GM21529 (cell line): ENCODE measurements at regions not wholly inside any gene's neighbourhood (a gene's known extent, or its start where the extent isn't known, plus 50 kb on each side); places are given as distances from the start of the nearest gene placed in this dataset.
"Not testable (repeated sequence)": the region's sequence is repeated elsewhere in the genome, so short reads cannot be mapped to it uniquely, and the experiment has no call there.

Experiments used
- ATAC-seq: cut with Tn5 transposase; IDR thresholded peaks from one replicate; pipeline ENCODE4 v1.9.1; 2021; ENCODE audit not compliant: unreplicated experiment

- no peak for ATAC-seq
Observed at GRCh38 chr4:45502471-45502870, 621.4 kb downstream of the GABRG1 start.

GRCh38 chr4:45484740-45485139 is 639.1 kb downstream of the GABRG1 start:
- no peak for ATAC-seq

DNA sequence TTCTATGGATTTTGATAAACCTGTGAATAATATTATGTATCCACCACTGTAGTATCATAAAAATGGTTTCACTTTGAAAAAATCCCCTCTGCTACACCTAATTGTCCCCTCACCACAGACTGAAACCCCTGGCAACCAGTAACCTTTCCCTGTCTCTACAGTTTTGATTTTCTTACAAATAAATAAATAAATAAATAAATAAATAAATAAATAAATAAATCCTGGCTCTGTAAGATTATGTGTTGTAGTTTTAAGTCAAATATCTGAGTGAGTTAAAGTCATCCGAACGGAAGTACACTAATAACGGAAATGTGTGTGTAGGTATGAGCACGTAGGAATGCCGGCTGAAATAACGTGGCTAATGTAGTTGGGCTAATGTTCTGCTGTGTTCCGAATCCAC is 641.5 kb downstream of the GABRG1 start:
- no peak for ATAC-seq

- ATAC-seq: no peak
Observed at GRCh38 chr4:45477311-45477733, 646.5 kb downstream of the GABRG1 start.

DNA sequence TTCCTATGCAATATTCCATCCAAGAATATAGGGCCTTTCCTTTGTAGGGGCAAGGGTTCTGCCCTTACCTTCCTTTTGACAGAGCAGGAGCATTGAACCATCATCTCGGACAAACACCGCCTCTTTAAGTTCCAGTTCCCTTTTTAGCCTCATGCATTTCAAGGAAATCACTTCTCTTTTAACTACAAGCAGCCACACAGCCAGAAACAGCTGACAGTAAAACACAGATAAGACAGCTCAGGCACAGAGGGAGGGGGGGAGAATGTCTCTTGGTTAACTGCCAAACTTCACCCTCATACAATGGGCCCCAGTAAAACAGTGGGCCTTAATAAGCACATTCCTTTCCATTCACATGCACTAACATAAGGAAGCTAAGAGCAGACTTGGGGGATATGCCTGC is 648.3 kb downstream of the GABRG1 start:
- no peak for ATAC-seq

DNA sequence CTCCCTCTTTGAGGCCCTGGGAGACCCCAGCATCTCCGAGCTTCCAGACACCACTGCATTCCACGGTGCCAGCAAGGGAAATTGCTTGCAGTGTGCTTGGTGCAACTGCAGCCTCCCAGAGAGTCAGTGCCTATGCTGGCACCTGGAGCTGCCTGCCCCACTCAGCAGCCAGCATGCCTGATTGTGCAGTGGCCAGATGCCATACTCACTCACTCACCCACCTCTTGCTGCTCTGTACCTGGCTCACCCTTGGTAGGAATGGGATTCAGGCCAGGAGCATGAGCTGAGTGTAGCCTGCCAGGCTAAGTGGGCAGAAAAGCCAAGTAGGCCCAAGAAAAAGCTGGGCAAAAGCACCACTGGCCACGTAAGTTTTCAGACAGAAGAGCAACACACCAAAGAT is 651.4 kb downstream of the GABRG1 start:
- no peak for ATAC-seq

DNA sequence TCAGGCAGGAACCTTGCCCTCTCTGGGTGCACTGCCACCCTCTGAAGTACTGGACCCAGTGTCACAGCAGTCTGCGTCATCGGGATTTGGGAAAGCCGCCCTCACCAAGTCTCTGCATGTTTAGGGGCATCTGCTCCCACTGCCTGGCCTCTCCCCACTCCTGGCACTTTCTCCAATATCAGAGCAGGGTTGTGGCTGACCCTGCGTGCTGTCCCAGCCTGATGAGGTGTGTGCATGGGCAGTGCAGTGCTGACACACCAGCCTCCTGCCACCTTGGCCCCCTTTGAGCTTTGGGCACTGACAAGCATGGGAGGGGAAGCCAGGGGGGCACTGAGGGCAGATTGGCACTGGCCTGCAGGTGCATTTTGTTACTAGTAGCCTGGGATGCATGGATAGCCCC is 652.5 kb downstream of the GABRG1 start:
- ATAC-seq: no peak

DNA sequence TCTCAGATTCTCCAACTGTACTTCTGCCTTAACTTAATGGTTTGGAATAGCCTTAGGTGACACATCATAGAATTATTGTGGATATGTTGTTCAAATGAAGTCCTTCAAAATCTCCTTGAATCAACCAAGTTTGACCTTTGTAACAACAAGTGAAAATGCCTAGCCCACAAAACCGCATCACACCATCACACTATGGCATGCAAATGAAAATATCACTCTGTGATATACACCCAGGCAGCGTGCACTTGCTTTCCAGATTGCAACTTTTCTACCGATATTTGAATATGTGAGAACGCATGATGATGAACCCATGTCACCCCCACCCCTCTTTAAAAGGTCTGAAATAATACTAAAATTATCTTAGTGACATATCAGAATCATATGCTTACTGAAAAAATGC is 656.7 kb downstream of the GABRG1 start:
- ATAC-seq: no peak

- ATAC-seq: not testable (repeated sequence)
Observed at GRCh38 chr4:45460157-45460556, 663.7 kb downstream of the GABRG1 start.

DNA sequence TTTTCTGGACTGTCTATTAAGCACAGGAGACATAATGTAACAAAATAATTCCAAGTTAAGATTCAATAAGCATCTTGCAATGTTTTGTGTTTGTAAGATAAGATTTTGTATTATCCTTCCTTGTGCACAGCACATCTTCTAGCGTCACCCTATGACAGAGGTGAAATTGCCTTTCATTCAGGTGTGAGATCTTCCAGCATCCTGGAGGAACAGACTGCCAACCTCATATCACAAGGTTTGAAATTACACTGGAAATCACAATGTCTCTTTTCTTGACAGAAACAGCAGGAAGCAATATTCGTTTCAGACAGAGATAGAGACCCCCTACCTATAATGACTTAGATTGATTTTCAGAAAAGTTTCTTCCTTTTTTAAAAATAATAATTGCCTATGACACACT is 668.6 kb downstream of the GABRG1 start:
- no peak for ATAC-seq

DNA sequence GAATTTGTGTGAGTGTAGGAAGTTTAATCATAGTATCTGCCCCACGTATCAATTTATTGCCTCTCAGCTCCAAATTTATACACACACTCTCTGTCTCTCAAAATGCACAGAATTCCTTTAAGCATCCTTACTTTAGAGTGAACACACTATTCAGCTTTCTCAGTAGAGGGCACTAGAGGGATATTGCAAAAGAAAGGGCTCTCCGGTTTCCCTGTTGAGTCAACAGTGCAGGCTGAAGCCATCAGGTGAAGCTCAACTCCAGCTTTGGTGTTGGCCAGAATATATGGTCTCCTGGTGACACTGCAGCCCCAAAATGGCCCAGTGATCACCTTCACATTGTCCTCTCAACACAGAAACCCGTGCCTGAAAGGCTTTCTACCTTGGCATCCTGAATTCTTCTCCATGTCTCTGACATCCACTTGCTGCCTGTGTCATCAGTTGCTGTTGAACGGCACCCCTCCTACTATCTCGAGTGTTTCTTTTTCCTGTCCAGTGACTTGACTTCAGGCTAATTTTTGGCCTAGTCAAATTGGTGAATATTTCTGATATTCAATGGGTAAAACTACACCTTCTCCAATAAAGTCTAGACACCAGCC is 670.5 kb downstream of the GABRG1 start:
- ATAC-seq: peak; percentile 53

DNA sequence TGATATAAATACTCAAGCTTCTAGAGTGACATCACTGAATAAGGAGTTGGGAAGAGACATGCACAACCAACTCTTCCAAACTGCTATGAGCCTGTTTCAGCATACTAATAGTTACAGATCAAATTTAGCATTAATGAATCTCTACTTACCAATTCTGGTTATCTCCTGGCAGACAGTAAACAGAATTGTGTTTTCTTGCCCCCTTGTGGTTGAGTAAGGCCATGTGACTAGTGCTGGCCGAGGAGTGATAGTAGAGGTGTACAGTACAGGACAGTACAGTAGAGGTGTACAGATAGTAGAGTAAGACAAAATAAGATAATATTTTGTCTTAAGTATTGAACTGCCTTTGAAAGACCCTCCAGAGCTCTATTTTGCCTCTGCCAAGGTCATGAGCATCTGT is 681.4 kb downstream of the GABRG1 start:
- ATAC-seq: no peak

- ATAC-seq: no peak
Observed at GRCh38 chr4:45438047-45438446, 685.8 kb downstream of the GABRG1 start.

DNA sequence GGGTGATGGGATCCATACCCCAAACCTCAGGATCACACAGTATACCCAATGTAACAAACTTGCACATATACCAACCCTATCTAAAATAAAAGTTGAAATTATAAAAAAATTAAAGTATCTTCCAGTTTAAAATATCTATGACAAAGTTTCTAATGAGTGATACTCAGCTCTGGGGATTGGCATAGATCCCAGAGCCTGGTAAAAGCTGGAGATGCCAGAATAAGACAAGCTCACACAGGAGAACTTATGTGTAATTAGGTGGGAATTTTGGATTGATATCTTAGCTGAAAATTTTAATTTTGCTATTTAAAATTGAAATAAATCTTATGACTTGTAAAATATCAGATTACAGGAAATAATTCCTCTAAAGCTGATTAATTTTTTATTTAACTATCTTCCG is 686.5 kb downstream of the GABRG1 start:
- ATAC-seq: no peak

- ATAC-seq: no peak
Observed at GRCh38 chr4:45425135-45425534, 698.7 kb downstream of the GABRG1 start.

DNA sequence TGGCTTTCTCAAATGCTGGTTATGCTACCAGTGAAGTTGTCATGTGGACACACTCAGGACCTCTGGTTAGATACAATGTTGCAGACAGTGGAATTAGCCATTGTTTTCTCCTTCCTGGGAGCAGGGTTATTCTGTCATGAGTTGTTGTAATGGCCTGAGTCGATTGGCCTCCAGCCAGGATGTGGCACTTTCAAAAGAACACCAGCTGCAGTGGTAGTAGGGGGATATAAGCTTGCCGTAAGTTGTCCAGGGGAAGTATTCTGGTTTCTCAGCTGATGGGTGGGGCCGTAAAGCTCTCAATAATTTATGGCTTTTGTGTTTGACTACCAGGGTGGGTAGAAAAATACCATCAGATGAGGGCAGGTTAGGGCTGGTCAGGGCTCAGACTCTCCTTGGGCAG is 697.5 kb upstream of the GNPDA2 start:
- ATAC-seq: no peak

GRCh38 chr4:45420091-45420674 is 693.8 kb upstream of the GNPDA2 start:
- ATAC-seq: not testable (repeated sequence)

DNA sequence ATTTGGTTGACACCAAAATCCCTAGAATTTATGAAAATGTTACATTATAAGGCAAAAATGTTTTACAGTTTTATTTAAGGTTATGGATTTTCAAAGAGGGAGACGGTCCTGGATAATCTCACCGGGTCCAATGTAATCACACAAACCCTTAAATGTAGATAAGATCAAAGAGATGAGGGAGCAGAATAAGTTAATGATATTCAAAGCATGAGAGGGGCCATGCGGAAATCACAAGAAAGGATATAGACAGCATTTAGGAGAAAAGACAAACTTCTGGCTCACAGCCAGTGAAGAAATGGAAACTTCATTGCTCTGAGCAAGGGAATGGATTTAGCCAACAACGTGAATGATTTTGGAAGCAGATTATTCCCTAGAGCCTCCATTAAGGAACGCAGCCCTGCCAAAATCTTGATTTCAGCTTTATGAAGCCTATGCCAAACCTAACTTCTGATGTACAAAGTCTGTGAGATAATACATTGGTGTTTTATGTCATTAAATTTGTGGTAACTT is 684.4 kb upstream of the GNPDA2 start:
- ATAC-seq: no peak

DNA sequence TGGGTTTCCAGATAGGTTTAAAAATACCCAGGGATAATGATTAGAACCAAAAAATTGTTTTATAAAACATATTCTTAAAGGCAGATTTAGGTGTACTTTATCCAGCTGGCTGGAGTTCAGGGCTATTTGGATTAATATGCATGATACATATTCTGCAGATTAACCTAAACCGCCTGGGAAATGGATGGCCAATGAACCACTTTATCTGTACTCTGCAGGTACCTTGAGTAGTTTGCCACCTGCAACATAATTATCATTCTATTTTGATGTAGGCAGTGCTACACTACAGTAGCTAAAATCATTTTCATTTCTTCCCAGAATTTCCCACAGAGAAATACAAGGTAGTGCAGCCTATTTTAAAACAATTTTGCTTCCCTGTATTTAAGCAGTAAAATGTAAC is 683.2 kb upstream of the GNPDA2 start:
- ATAC-seq: no peak

DNA sequence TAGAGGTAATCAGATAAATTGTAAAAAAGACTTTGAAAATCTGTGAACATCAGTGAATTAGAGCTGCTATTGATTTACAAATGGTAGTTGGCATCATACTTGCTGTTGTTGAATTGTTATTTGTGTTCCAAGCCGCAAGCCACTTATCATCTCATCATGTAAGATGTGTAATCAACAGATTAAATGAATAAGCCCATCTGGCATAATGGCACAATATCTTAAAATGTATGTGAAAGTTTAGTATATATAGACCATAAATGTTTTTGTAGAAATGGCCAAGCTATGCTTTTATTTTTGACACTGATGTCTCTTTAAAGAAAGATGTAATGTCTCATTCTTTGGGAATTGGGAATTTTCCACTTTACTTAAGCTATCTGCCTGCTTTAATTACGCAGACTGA is 682.6 kb upstream of the GNPDA2 start:
- no peak for ATAC-seq

DNA sequence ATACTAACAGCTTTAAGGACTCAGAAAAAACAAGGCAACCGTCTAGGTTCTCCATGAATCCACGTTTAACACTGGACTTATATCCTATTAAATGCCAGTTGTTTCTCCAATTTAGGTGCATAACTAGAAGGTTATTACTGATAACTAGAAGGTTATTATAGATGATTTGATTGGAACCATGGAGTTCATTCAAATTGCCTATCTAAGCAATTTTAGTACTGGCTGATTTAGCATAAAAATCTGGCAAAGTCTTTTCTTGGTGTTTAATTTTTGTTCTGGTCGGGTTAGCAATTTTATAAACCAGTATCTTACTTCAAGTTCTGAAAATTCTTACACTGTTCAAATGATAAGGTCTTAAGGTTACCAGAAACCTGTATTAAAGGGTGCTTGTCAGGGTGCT is 672.8 kb upstream of the GNPDA2 start:
- ATAC-seq: no peak

DNA sequence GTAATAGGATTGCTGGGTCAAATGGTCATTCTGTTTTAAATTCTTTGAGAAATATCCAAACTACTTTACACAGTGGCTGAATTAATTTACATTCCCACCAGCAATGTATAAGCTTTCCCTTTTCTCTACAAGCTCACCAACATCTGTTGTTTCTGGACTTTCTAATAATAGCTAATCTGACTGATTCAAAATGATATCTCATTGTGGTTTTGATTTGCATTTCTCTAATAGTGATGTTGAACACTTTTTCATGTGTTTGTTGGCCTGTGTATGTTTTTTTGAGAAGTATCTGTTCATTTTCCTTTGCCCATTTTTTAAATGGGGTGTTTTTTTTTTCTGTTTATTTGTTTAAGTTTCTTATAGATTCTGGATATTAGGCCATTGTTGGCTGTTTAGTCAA is 659.0 kb upstream of the GNPDA2 start:
- no peak for ATAC-seq

DNA sequence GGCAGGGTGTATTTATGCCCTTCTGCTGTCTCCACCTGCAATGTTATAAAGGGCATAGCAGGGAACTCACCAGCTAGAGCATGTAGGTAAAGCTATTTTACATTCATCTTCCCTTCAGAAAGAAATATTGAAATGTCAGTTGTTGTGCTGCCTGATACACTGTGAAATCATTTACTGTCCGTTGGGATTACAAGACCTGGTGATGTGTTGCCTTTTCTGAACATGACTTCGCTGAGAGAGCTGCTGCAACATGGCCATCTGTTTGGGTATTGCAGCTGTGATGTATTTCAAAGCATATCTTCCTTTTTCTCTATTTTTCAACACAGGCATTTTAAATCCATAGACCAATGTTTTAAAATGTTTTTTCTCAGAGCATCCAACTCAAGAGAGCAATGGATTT is 644.1 kb upstream of the GNPDA2 start:
- no peak for ATAC-seq
